ENCODE measurements at regions not wholly inside any gene's neighbourhood (a gene's known extent, or its start where the extent isn't known, plus 50 kb on each side); places are given as distances from the start of the nearest gene placed in this dataset.

GRCh38 chr4:175531405-175532091 lies 280.5 kb downstream of the GPM6A start:
- TF ChIP-seq CTCF (IDR thresholded peaks at IDR 0.05) (no peak), POLR2A (IDR thresholded peaks at IDR 0.05) (no peak), POLR2AphosphoS5 (IDR thresholded peaks at IDR 0.05) (no peak), EP300 (IDR thresholded peaks at IDR 0.05) (no peak)
